Karpas-422 (cell line): ENCODE measurements at regions not wholly inside any gene's neighbourhood (a gene's known extent, or its start where the extent isn't known, plus 50 kb on each side); places are given as distances from the start of the nearest gene placed in this dataset.

Experiments
- DNase-seq: peaks from one replicate; pipeline ENCODE4 v3.0.0-alpha.2; 2015
- H2AFZ ChIP-seq: fragments of 200-600 bp; sonication (generic); 2 replicates; pipeline ENCODE4 v1.6.1; 2014; ENCODE audit warnings: antibody characterized with exemption, low read length, mixed read lengths
- H3K27ac ChIP-seq: fragments of 200-600 bp; sonication (generic); 2 replicates; pipeline ENCODE4 v1.5.1; 2014; ENCODE audit warnings: mild to moderate bottlenecking, low read length, moderate library complexity
- H3K27me3 ChIP-seq: fragments of 200-600 bp; sonication (generic); 2 replicates; pipeline ENCODE4 v1.6.1; 2014; ENCODE audit warnings: low read length, mixed read lengths
- H3K36me3 ChIP-seq: fragments of 200-600 bp; sonication (generic); 2 replicates; pipeline ENCODE4 v1.6.1; 2014; ENCODE audit warnings: low read length, mixed read lengths; ENCODE audit not compliant: insufficient read depth
- H3K4me1 ChIP-seq: fragments of 200-600 bp; sonication (generic); 2 replicates; pipeline ENCODE4 v1.6.1; 2014; ENCODE audit warnings: mild to moderate bottlenecking, low read length, mixed read lengths
- H3K4me2 ChIP-seq: fragments of 200-600 bp; sonication (generic); 2 replicates; pipeline ENCODE4 v1.6.1; 2014; ENCODE audit warnings: low read length, low read depth, mild to moderate bottlenecking; ENCODE audit not compliant: poor library complexity, severe bottlenecking
- H3K4me3 ChIP-seq: fragments of 200-600 bp; sonication (generic); 2 replicates; pipeline ENCODE4 v1.5.1; 2014; ENCODE audit warnings: mild to moderate bottlenecking, antibody characterized with exemption, low read length, mixed read lengths
- H3K79me2 ChIP-seq: fragments of 200-600 bp; sonication (generic); 2 replicates; pipeline ENCODE4 v1.6.1; 2014; ENCODE audit warnings: mild to moderate bottlenecking, low read length, mixed read lengths
- H3K9ac ChIP-seq: fragments of 200-600 bp; sonication (generic); 2 replicates; pipeline ENCODE4 v1.6.0; 2014; ENCODE audit warnings: low read length
- H3K9me2 ChIP-seq: fragments of 200-600 bp; sonication (generic), shearing (Covaris generic); replicated peaks from 2 replicates; pipeline ENCODE4 v1.6.0; 2014; ENCODE audit warnings: mild to moderate bottlenecking, low read length, moderate library complexity; ENCODE audit not compliant: insufficient read depth
- H3K9me3 ChIP-seq: fragments of 300-700, 200-600 bp; sonication (generic); 2 replicates; pipeline ENCODE4 v1.6.1; 2014; ENCODE audit warnings: low read length, mixed read lengths
- H4K20me1 ChIP-seq: fragments of 200-600 bp; sonication (generic); 2 replicates; pipeline ENCODE4 v1.6.1; 2014; ENCODE audit warnings: mild to moderate bottlenecking, antibody characterized with exemption, low read length, low read depth; ENCODE audit not compliant: insufficient read depth

- Histone ChIP-seq H3K4me1 (peaks cover 3% of the 10 kb centered on the region), H3K4me3 (no peak overlapping the region)
Observed at GRCh38 chr13:53121131-53121773, 92.6 kb downstream of the OLFM4 start.

GRCh38 chr13:53121919-53122318, 93.3 kb downstream of the OLFM4 start:
- peaks cover 3% of the 10 kb centered on the region for H3K4me1 ChIP-seq
- no peak overlapping the region for H2AFZ ChIP-seq
- H3K27me3 ChIP-seq: no peaks in the 10 kb centered on the region; the same call in 1 of the 2 replicates
- no peak overlapping the region for H3K4me2 ChIP-seq
- no peak overlapping the region for H3K27ac ChIP-seq
- no peak overlapping the region for H3K9ac ChIP-seq
- H3K36me3 ChIP-seq: no peaks in the 10 kb centered on the region
- DNase-seq: no peak
- H3K4me3 ChIP-seq: no peak overlapping the region
- no peaks in the 10 kb centered on the region for H3K79me2 ChIP-seq
- no peaks in the 10 kb centered on the region for H4K20me1 ChIP-seq
- H3K9me2 ChIP-seq: no peaks in the 10 kb centered on the region
- no peaks in the 10 kb centered on the region for H3K9me3 ChIP-seq

More at GRCh38 chr13:53121131-53121773, 92.6 kb downstream of the OLFM4 start:
- H3K4me2 ChIP-seq: no peak overlapping the region
- H3K27ac ChIP-seq: no peak overlapping the region
- H3K9me3 ChIP-seq: no peaks in the 10 kb centered on the region
- no peaks in the 10 kb centered on the region; the same call in 1 of the 2 replicates for H3K27me3 ChIP-seq
- H2AFZ ChIP-seq: no peak overlapping the region
- H3K36me3 ChIP-seq: no peaks in the 10 kb centered on the region
- H3K9ac ChIP-seq: no peak overlapping the region
- DNase-seq: no peak
- no peaks in the 10 kb centered on the region for H3K9me2 ChIP-seq
- no peaks in the 10 kb centered on the region for H4K20me1 ChIP-seq
- H3K79me2 ChIP-seq: no peaks in the 10 kb centered on the region

GRCh38 chr13:53123536-53123935, 94.9 kb downstream of the OLFM4 start:
- Histone ChIP-seq H3K27ac (no peak overlapping the region), H2AFZ (peak overlapping the region; percentile 41; the same call in 1 of the 2 replicates), H3K9me2 (no peaks in the 10 kb centered on the region), H3K4me3 (no peak overlapping the region), H3K36me3 (no peaks in the 10 kb centered on the region), H3K27me3 (no peaks in the 10 kb centered on the region; the same call in 1 of the 2 replicates), H3K9me3 (no peaks in the 10 kb centered on the region), H4K20me1 (no peaks in the 10 kb centered on the region), H3K4me2 (no peak overlapping the region), H3K79me2 (no peaks in the 10 kb centered on the region), H3K9ac (no peak overlapping the region), H3K4me1 (no peaks in the 10 kb centered on the region)
- no peak for DNase-seq

- H3K9me3 ChIP-seq: no peaks in the 10 kb centered on the region
- H2AFZ ChIP-seq: no peak overlapping the region
- H3K27me3 ChIP-seq: no peaks in the 10 kb centered on the region; the same call in 1 of the 2 replicates
- no peaks in the 10 kb centered on the region for H3K36me3 ChIP-seq
- H3K79me2 ChIP-seq: no peaks in the 10 kb centered on the region
- no peaks in the 10 kb centered on the region for H3K9me2 ChIP-seq
- H3K9ac ChIP-seq: no peak overlapping the region
- no peak for DNase-seq
- no peaks in the 10 kb centered on the region for H4K20me1 ChIP-seq
- no peak overlapping the region for H3K4me2 ChIP-seq
- no peak overlapping the region for H3K27ac ChIP-seq
- no peaks in the 10 kb centered on the region for H3K4me1 ChIP-seq
- H3K4me3 ChIP-seq: no peak overlapping the region
Observed at GRCh38 chr13:53124623-53125022, 96.0 kb downstream of the OLFM4 start.

- no peaks in the 10 kb centered on the region for H4K20me1 ChIP-seq
- no peaks in the 10 kb centered on the region for H3K27me3 ChIP-seq
- H3K4me1 ChIP-seq: no peaks in the 10 kb centered on the region
- no peaks in the 10 kb centered on the region for H3K9me2 ChIP-seq
- no peak overlapping the region for H3K9ac ChIP-seq
- no peaks in the 10 kb centered on the region for H3K9me3 ChIP-seq
- H3K36me3 ChIP-seq: no peaks in the 10 kb centered on the region
- no peak for DNase-seq
- H3K79me2 ChIP-seq: no peaks in the 10 kb centered on the region
- H3K4me3 ChIP-seq: no peak overlapping the region
- H3K27ac ChIP-seq: no peak overlapping the region
- no peak overlapping the region for H3K4me2 ChIP-seq
- H2AFZ ChIP-seq: no peak overlapping the region
Observed at GRCh38 chr13:53126841-53127245, 98.2 kb downstream of the OLFM4 start.

GRCh38 chr13:53127373-53127772, 98.8 kb downstream of the OLFM4 start:
- no peak overlapping the region for H3K4me3 ChIP-seq
- H3K27me3 ChIP-seq: no peaks in the 10 kb centered on the region
- H2AFZ ChIP-seq: no peak overlapping the region
- H3K79me2 ChIP-seq: no peaks in the 10 kb centered on the region
- no peaks in the 10 kb centered on the region for H3K36me3 ChIP-seq
- H4K20me1 ChIP-seq: no peaks in the 10 kb centered on the region
- no peak overlapping the region for H3K9ac ChIP-seq
- H3K4me2 ChIP-seq: no peak overlapping the region
- H3K9me2 ChIP-seq: no peaks in the 10 kb centered on the region
- no peaks in the 10 kb centered on the region for H3K4me1 ChIP-seq
- no peak overlapping the region for H3K27ac ChIP-seq
- H3K9me3 ChIP-seq: no peaks in the 10 kb centered on the region
- no peak for DNase-seq

GRCh38 chr13:53129864-53130393, 101.3 kb downstream of the OLFM4 start:
- DNase-seq: no peak
- H3K9me3 ChIP-seq: no peaks in the 10 kb centered on the region
- H4K20me1 ChIP-seq: no peaks in the 10 kb centered on the region
- H3K27ac ChIP-seq: no peak overlapping the region
- no peak overlapping the region for H3K4me2 ChIP-seq
- H3K27me3 ChIP-seq: no peaks in the 10 kb centered on the region
- no peaks in the 10 kb centered on the region for H3K36me3 ChIP-seq
- no peak overlapping the region for H3K4me3 ChIP-seq
- no peaks in the 10 kb centered on the region for H3K79me2 ChIP-seq
- H3K4me1 ChIP-seq: no peaks in the 10 kb centered on the region
- H3K9me2 ChIP-seq: no peaks in the 10 kb centered on the region
- no peak overlapping the region for H2AFZ ChIP-seq
- no peak overlapping the region for H3K9ac ChIP-seq

GRCh38 chr13:53131361-53131760, 102.7 kb downstream of the OLFM4 start:
- H3K4me3 ChIP-seq: no peak overlapping the region
- no peaks in the 10 kb centered on the region for H3K36me3 ChIP-seq
- H3K4me2 ChIP-seq: no peak overlapping the region
- H3K9me3 ChIP-seq: no peaks in the 10 kb centered on the region
- no peak overlapping the region for H3K27ac ChIP-seq
- no peaks in the 10 kb centered on the region for H3K27me3 ChIP-seq
- no peak overlapping the region for H3K9ac ChIP-seq
- no peaks in the 10 kb centered on the region for H4K20me1 ChIP-seq
- no peaks in the 10 kb centered on the region for H3K4me1 ChIP-seq
- H3K79me2 ChIP-seq: no peaks in the 10 kb centered on the region
- H3K9me2 ChIP-seq: no peaks in the 10 kb centered on the region
- H2AFZ ChIP-seq: no peak overlapping the region
- DNase-seq: no peak
